NT2/D1 (cell line): ENCODE measurements at regions not wholly inside any gene's neighbourhood (a gene's known extent, or its start where the extent isn't known, plus 50 kb on each side); places are given as distances from the start of the nearest gene placed in this dataset.

Experiments used
- SUZ12 ChIP-seq: IDR thresholded peaks from 2 replicates; pipeline ENCODE4 v1.6.1; 2011; ENCODE audit not compliant: insufficient read length, insufficient read depth; ENCODE audit errors: extremely low read depth
- ZNF274 ChIP-seq: IDR thresholded peaks from 2 replicates; pipeline ENCODE4 v1.6.1; 2011; ENCODE audit warnings: mild to moderate bottlenecking, low read depth, low read length

DNA sequence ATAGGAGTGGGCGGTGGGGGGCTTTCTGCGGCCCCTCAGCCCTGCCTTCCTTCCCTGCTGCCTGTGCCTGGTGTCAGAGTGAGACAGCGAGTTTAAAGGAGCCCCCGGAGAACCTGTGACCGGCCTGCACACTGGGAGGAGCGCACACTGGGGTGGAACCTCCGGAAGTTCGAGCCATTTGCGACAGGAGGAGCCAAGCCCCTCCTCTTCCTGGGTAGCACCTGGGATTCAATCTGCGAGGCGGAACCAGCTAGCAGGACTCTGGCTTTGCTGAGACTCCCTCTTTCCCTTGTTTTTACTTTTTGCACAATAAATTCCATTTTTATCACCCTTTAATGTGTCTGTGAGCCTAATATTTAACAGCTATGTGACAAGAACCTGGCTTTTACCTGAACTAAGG, 540.6 kb downstream of the NPHP4 start:
- no peak for TF ChIP-seq ZNF274
- no peak for TF ChIP-seq SUZ12
